ENCODE measurements at regions not wholly inside any gene's neighbourhood (a gene's known extent, or its start where the extent isn't known, plus 50 kb on each side); places are given as distances from the start of the nearest gene placed in this dataset.

- no peak for TF ChIP-seq NFRKB (IDR thresholded peaks at IDR 0.05)
- TF ChIP-seq HDGF (IDR thresholded peaks at IDR 0.05; ENCODE audit: borderline replicate concordance): no peak
- no peak for TF ChIP-seq LEF1 (IDR thresholded peaks at IDR 0.05; ENCODE audit: borderline replicate concordance)
- TF ChIP-seq FOXA1 (IDR thresholded peaks at IDR 0.05): no peak
- no peak for TF ChIP-seq ELF4 (IDR thresholded peaks at IDR 0.05)
- no peak for TF ChIP-seq PKNOX1 (IDR thresholded peaks at IDR 0.05)
- TF ChIP-seq TARDBP (IDR thresholded peaks at IDR 0.05): no peak
- TF ChIP-seq SUZ12 (IDR thresholded peaks at IDR 0.05): no peak
- no peak for TF ChIP-seq ZNF384 (IDR thresholded peaks at IDR 0.05)
- no peak for TF ChIP-seq BHLHE40 (IDR thresholded peaks at IDR 0.05; ENCODE audit: borderline replicate concordance)
- no peak for TF ChIP-seq L3MBTL2 (conservative IDR thresholded peaks at IDR 0.05)
- TF ChIP-seq FOXK2 (IDR thresholded peaks at IDR 0.05): no peak
- no peak for TF ChIP-seq SP1 (IDR thresholded peaks at IDR 0.05)
- no peak for TF ChIP-seq CTBP1 (IDR thresholded peaks at IDR 0.05; ENCODE audit: borderline replicate concordance)
- no peak for TF ChIP-seq FOXM1 (IDR thresholded peaks at IDR 0.05; ENCODE audit: borderline replicate concordance)
- TF ChIP-seq ARNT (IDR thresholded peaks at IDR 0.05): no peak
- ChIA-PET CTCF (no interaction called here), POLR2A (no interaction called here)
- no peak for DNase-seq (ENCODE audit: extremely low spot score)
These were observed 65.1 kb upstream of the CTLA4 start for GRCh38 chr2:203802342-203803052.

GRCh38 chr2:203803053-203803429 is 64.5 kb upstream of the CTLA4 start:
- DNase-seq (ENCODE audit: extremely low spot score): no peak
- TF ChIP-seq TARDBP (IDR thresholded peaks at IDR 0.05): no peak
- no peak for TF ChIP-seq FOXA1 (IDR thresholded peaks at IDR 0.05)
- no peak for TF ChIP-seq NFRKB (IDR thresholded peaks at IDR 0.05)
- no peak for TF ChIP-seq FOXM1 (IDR thresholded peaks at IDR 0.05; ENCODE audit: borderline replicate concordance)
- TF ChIP-seq ELF4 (IDR thresholded peaks at IDR 0.05): no peak
- no peak for TF ChIP-seq BHLHE40 (IDR thresholded peaks at IDR 0.05; ENCODE audit: borderline replicate concordance)
- ChIA-PET CTCF (interaction anchor here (0.5 kb wide), 1 partner anchor 692 kb away, joined by 5 read pairs; no protein-coding TSS in a partner anchor), POLR2A (no interaction called here)

GRCh38 chr2:203804070-203804469 is 63.5 kb upstream of the CTLA4 start:
- TF ChIP-seq SUZ12 (IDR thresholded peaks at IDR 0.05) (no peak), FOXM1 (IDR thresholded peaks at IDR 0.05; ENCODE audit: borderline replicate concordance) (no peak), NFRKB (IDR thresholded peaks at IDR 0.05) (no peak), ELF4 (IDR thresholded peaks at IDR 0.05) (no peak), LEF1 (IDR thresholded peaks at IDR 0.05; ENCODE audit: borderline replicate concordance) (no peak), ARNT (IDR thresholded peaks at IDR 0.05) (no peak), SP1 (IDR thresholded peaks at IDR 0.05) (no peak), BHLHE40 (IDR thresholded peaks at IDR 0.05; ENCODE audit: borderline replicate concordance) (no peak), ZNF384 (IDR thresholded peaks at IDR 0.05) (no peak), PKNOX1 (IDR thresholded peaks at IDR 0.05) (no peak), L3MBTL2 (conservative IDR thresholded peaks at IDR 0.05) (no peak), FOXA1 (IDR thresholded peaks at IDR 0.05) (no peak), FOXK2 (IDR thresholded peaks at IDR 0.05) (no peak), HDGF (IDR thresholded peaks at IDR 0.05; ENCODE audit: borderline replicate concordance) (no peak), CTBP1 (IDR thresholded peaks at IDR 0.05; ENCODE audit: borderline replicate concordance) (no peak), TARDBP (IDR thresholded peaks at IDR 0.05) (no peak)
- no peak for DNase-seq (ENCODE audit: extremely low spot score)
- CTCF ChIA-PET: interaction anchor here (1.2 kb wide), 1 partner anchor 11 kb away, joined by 3 read pairs; no protein-coding TSS in a partner anchor
- POLR2A ChIA-PET: no interaction called here

GRCh38 chr2:203804764-203805485 is 62.6 kb upstream of the CTLA4 start:
- TF ChIP-seq ZNF384 (IDR thresholded peaks at IDR 0.05) (no peak), PKNOX1 (IDR thresholded peaks at IDR 0.05) (no peak), FOXM1 (IDR thresholded peaks at IDR 0.05; ENCODE audit: borderline replicate concordance) (no peak)
- ChIA-PET CTCF (interaction anchor here (1.2 kb wide), 1 partner anchor 10 kb away, joined by 3 read pairs; no protein-coding TSS in a partner anchor), POLR2A (no interaction called here)
- DNase-seq (ENCODE audit: extremely low spot score): no peak

- CTCF ChIA-PET: no interaction called here
- POLR2A ChIA-PET: no interaction called here
- TF ChIP-seq NFRKB (IDR thresholded peaks at IDR 0.05): no peak
- TF ChIP-seq SP1 (IDR thresholded peaks at IDR 0.05): no peak
- no peak for TF ChIP-seq FOXM1 (IDR thresholded peaks at IDR 0.05; ENCODE audit: borderline replicate concordance)
- no peak for TF ChIP-seq CTBP1 (IDR thresholded peaks at IDR 0.05; ENCODE audit: borderline replicate concordance)
- no peak for TF ChIP-seq ARNT (IDR thresholded peaks at IDR 0.05)
- TF ChIP-seq BHLHE40 (IDR thresholded peaks at IDR 0.05; ENCODE audit: borderline replicate concordance): no peak
- no peak for TF ChIP-seq PKNOX1 (IDR thresholded peaks at IDR 0.05)
- no peak for TF ChIP-seq ELF4 (IDR thresholded peaks at IDR 0.05)
- no peak for TF ChIP-seq L3MBTL2 (conservative IDR thresholded peaks at IDR 0.05)
These were observed 62.1 kb upstream of the CTLA4 start for GRCh38 chr2:203805486-203805838.

More at GRCh38 chr2:203805486-203805838, 62.1 kb upstream of the CTLA4 start:
- no peak for DNase-seq (ENCODE audit: extremely low spot score)

Measured in HEK293T (cell line).